ENCODE measurements at regions not wholly inside any gene's neighbourhood (a gene's known extent, or its start where the extent isn't known, plus 50 kb on each side); places are given as distances from the start of the nearest gene placed in this dataset.
"Not testable (repeated sequence)": the region's sequence is repeated elsewhere in the genome, so short reads cannot be mapped to it uniquely, and the experiment has no call there.

- DNase-seq (ENCODE audit: low spot score): not testable (repeated sequence)
Measured at GRCh38 chr6:11452106-11452505, 85.4 kb upstream of the TMEM170B start.

GRCh38 chr6:11450037-11450436 is 87.5 kb upstream of the TMEM170B start:
- DNase-seq (ENCODE audit: low spot score): no peak

DNA sequence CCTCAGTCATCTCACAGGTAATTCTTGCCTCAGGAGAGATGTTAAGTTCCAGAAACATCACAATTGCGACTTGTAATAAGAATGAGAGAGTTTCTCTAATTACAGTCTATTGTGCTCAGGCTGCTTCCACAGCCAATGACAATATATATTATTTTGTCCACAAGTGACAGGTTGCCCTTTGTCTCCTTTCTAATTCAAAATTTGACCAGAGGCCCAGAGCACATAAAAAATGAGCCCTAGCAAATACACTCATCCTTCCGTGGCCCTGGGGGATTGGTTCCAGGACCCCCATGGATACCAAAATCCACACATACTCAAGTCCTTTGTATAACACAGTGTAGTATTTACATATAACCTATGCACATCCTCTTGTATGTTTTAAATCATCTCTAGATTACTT is 88.1 kb upstream of the TMEM170B start:
- no peak for DNase-seq (ENCODE audit: low spot score)

DNA sequence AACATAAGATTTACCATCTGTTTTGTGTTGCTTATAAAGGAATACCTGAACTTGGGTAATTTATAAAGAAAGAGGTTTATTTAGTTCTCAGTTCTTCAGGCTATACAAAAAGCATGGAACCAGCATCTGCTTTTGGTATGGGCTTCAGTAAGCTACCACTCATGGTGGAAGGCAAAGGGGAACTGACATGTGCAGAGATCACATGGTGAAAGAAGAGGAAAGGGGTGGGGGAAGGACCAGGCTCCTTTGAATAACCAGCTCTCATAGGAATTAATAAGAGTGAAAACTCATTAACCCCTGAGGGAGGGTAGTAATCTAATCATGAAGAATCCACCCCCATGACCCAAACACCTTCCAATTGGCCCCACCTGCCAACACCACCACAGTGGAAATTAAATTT is 89.5 kb upstream of the TMEM170B start:
- no peak for DNase-seq (ENCODE audit: low spot score)

- no peak for DNase-seq (ENCODE audit: low spot score)
Measured at GRCh38 chr6:11447265-11447664, 90.3 kb upstream of the TMEM170B start.

GRCh38 chr6:11445146-11445545 is 92.4 kb upstream of the TMEM170B start:
- DNase-seq (ENCODE audit: low spot score): no peak

- not testable (repeated sequence) for DNase-seq (ENCODE audit: low spot score)
Measured at GRCh38 chr6:11443125-11443524, 94.4 kb upstream of the TMEM170B start.

DNA sequence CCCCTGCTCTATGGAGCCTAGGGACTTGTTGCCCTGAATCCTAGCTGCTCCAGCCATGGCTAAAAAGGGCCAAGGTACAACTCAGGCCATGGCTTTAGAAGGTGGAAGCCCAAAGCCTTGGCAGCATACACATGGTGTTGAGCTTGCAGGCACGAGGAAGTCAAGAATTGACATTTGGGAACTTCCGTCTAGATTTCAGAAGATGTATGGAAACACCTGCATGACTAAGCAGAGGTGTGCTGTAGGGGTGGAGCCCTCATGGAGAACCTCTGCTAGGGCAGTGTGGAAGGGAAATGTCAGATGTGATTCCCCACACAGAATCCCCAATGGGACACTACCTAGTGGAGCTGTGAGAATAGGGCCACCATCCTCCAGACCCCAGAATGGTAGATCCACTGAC is 95.1 kb upstream of the TMEM170B start:
- DNase-seq (ENCODE audit: low spot score): no peak

- no peak for DNase-seq (ENCODE audit: low spot score)
Measured at GRCh38 chr6:11439876-11440275, 97.7 kb upstream of the TMEM170B start.

GRCh38 chr6:11439017-11439420 is 98.5 kb upstream of the TMEM170B start:
- no peak for DNase-seq (ENCODE audit: low spot score)

DNA sequence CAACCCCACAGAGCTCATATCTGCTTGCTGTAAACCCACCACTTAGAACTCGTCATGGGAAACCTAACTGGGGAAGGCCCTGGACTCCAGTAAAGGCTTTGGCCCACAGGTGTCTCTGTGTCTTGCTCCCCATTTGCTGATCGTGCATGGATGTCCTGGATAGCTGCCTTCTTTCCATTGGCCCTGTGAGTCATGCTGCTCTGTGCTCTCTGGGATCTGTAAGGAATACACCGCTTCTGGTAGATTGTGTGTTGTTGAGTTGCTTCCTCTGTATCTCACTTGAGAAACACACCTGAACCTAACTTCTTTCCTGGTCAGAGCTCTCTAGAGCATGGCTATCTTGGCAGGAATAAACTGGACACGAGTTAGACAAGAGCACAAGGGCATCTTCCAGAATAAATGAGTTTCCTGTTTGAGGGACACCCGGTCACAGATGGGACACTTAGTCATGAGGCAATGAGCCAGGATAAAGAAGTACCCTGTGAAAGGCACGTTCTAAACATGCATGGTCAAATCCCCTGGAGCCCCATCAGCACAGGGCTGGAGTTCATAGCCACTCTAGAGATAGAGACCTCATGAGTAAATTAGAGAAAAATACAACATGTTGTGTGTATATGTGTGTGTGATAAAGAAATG is 99.6 kb upstream of the TMEM170B start:
- no peak for DNase-seq (ENCODE audit: low spot score)

- DNase-seq (ENCODE audit: low spot score): no peak
Measured at GRCh38 chr6:11436508-11437096, 100.9 kb upstream of the TMEM170B start.

- DNase-seq (ENCODE audit: low spot score): no peak
Measured at GRCh38 chr6:11434565-11435326, 102.8 kb upstream of the TMEM170B start.

DNA sequence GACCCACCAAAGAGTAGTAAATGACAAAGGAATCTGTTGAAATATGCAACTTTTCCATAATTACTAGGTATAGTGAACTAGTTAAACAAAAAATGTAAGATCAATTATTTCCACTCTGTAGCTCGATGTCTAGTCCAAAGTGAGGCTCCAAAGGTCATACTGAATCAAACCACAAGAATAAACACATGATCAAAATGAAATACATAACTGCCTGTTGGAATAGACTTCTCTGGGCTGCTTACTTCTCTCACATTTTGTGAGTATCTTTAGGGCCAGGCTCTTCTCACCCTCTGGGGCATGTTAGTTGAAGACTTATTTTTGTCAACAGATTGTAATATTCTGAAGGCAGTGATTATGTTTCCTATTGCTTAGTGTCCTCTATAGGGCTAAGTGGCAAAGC is 103.7 kb upstream of the TMEM170B start:
- no peak for DNase-seq (ENCODE audit: low spot score)

DNA sequence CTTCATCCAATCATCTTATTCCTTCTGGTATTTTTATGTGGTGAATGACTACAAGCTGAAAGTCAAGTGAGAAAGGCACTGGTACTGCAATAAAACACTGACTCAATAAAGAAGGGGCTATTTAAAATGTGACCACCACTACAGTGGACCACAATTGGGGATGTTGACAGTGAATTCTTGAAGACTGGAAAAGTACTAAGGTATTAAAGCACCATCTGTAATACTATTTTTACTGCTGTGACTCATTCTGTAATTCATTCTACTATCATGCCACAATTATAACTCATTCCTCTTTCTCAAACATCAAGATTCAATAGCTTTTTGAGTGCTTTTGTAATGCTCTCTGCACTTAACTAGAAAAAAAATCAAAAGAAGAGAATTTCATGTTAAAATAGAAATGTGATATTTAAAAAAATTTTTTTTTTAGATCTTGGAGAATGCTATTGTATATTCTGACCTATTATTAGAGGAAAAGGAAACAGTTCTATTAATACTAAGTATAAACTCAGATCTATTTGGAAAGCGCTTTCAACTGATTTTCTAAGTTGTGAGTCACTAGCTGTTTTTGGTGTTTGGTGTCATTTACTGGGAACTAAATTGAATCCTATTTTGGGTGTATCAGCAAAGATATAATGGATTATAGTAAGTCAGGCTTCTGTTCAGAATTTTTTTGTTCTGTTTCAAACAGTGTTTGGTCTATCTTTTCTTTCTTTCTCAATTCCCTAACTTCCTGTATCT is 104.7 kb upstream of the TMEM170B start:
- DNase-seq (ENCODE audit: low spot score): no peak

GRCh38 chr6:11432091-11432490 is 105.5 kb upstream of the TMEM170B start:
- DNase-seq (ENCODE audit: low spot score): no peak

- DNase-seq (ENCODE audit: low spot score): no peak
Measured at GRCh38 chr6:11431455-11431937, 106.1 kb upstream of the TMEM170B start.

DNA sequence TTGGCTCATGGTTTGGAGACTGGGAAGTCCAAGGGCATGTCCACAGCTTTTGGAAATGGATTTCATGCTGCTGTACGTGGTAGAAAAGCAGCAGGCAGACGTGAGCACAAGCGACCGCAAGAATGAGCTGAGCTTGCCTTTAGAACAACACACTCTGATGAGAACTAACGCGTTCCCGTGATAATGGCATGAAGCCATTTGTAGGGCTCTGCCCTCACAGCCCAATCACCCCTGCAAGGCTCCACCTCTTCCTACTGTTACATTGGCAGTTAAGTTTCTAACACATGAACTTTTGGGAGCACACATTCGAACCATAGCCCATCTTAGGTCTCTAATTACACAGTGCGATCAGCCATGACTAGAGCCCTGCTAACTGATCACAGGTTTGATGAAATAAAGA is 107.5 kb upstream of the TMEM170B start:
- no peak for DNase-seq (ENCODE audit: low spot score)

DNA sequence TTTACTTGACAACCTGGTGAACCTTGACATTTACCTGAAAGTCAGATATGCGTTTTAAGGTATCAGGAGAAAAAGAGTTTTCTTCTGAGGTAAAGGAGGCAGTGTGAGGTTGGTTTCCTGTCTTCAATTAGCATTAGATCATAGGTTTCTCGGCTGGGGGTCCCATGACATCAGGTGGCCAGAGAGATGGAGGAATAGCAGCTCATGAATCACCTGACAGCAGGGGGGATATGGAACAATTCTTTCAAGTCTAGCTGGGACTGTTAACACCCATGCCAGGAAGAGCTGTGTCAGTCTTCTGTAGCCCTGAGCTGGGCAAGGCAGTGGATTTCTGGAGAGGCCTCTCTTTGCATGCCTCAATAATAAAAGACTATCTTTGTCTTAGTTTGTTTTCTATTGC is 108.0 kb upstream of the TMEM170B start:
- no peak for DNase-seq (ENCODE audit: low spot score)

DNA sequence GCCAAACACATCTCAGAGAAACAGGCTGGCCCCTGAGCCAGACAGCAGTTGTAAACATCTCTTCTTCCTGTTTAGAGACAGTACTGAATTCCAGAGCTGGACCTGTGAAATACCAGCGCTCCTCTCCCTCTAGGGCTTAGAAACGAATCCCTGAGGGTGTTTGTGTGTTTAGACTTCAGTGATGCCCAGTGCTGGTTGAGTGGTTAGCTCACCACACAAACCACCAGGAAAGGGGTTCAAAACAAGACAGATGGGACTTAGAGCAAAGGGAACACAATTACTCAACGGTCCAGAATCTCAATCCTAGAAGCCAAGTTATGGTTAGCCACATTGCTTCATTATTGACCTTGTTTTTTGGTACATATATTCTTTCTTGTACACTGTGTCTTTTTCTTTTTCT is 108.7 kb upstream of the TMEM170B start:
- DNase-seq (ENCODE audit: low spot score): no peak

DNA sequence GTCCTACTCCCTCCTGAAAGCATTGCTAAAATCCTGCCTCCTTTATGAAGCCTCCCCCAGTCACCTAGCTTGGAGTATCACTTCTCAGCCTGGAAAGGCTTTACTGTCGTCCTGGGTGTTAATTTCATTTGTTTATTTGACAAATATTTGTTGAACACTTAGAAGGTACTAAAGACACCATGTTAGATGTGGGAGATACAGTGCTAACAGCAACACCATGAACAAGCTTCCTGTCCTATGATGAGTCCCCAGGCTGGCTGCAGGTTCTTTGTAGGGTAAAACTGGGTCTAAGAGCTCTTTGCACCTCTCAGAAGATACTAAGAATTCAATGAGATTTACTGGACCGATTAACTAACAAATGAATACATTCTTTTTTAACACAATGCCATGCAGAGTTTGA is 109.2 kb upstream of the TMEM170B start:
- DNase-seq (ENCODE audit: low spot score): no peak

GRCh38 chr6:11427723-11428245 is 109.8 kb upstream of the TMEM170B start:
- DNase-seq (ENCODE audit: low spot score): no peak

All from ureter (tissue), 1 donor.